ENCODE measurements at regions not wholly inside any gene's neighbourhood (a gene's known extent, or its start where the extent isn't known, plus 50 kb on each side); places are given as distances from the start of the nearest gene placed in this dataset.

- TF ChIP-seq POLR2AphosphoS5 (IDR thresholded peaks at IDR 0.05; ENCODE audit: low read depth, low read length), result no peak
- no peak for TF ChIP-seq SIN3A (IDR thresholded peaks at IDR 0.05; ENCODE audit: borderline replicate concordance, insufficient read depth, low read length)
- TF ChIP-seq REST (IDR thresholded peaks at IDR 0.05; ENCODE audit: insufficient read depth in 1 of 2, low read depth in 2 of 2, low read length in 2 of 2), result no peak
- no peak for TF ChIP-seq TAF1 (IDR thresholded peaks at IDR 0.05; ENCODE audit: borderline replicate concordance, insufficient read depth, low read length)
- no peak for TF ChIP-seq FOXP2 (optimal IDR thresholded peaks at IDR 0.05; ENCODE audit: borderline replicate concordance, extremely low read depth, extremely low read length, insufficient read depth)
These were observed 113.1 kb downstream of the KLF5 start for GRCh38 chr13:73171926-73172325.

Data from PFSK-1 (cell line).